GM19467 (cell line): ENCODE measurements at regions not wholly inside any gene's neighbourhood (a gene's known extent, or its start where the extent isn't known, plus 50 kb on each side); places are given as distances from the start of the nearest gene placed in this dataset.
"Not testable (repeated sequence)": the region's sequence is repeated elsewhere in the genome, so short reads cannot be mapped to it uniquely, and the experiment has no call there.

Source experiments
- ATAC-seq: cut with Tn5 transposase; IDR thresholded peaks from one replicate; pipeline ENCODE4 v1.9.1; 2021; ENCODE audit warnings: mild to moderate bottlenecking, moderate library complexity; ENCODE audit not compliant: unreplicated experiment

DNA sequence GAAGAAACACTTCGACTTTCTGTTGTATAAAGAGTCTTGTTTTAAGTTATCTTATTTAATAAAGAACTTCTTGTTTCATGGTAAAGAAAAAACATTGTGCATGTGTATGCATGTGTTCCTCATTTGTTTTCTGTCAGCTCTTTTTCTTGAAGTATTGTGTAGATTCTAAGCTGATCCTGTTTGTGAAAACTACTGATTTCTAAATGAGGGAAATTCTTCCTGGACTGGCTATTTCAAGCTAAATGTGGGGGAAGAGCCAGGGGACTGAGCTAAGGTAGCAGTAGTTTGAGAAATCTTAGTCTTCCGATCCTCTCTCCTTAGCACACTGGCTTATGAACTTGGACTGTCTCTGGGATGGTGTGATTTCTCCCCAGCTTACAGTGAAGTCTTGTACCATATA, 56.4 kb upstream of the RBMS1 start:
- ATAC-seq: no peak

DNA sequence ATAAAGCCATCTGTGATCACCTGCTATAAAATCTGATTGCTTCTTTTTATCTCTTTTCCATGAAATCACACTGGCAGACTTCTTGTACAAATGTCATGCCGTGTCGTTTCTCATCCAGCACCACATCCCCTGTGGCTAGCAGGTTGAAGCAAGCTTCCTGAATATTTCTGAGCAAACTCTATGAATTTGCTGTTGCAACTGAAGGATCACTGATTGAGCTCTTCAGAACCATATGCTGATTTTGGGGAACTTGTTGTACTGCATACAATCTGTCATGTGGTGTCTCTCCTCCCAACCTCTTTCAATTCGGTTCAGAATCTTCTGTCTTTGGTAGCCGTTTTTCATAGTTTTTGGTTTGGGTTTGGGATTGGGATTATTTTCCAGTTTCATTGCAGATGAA, 57.7 kb upstream of the RBMS1 start:
- no peak for ATAC-seq

DNA sequence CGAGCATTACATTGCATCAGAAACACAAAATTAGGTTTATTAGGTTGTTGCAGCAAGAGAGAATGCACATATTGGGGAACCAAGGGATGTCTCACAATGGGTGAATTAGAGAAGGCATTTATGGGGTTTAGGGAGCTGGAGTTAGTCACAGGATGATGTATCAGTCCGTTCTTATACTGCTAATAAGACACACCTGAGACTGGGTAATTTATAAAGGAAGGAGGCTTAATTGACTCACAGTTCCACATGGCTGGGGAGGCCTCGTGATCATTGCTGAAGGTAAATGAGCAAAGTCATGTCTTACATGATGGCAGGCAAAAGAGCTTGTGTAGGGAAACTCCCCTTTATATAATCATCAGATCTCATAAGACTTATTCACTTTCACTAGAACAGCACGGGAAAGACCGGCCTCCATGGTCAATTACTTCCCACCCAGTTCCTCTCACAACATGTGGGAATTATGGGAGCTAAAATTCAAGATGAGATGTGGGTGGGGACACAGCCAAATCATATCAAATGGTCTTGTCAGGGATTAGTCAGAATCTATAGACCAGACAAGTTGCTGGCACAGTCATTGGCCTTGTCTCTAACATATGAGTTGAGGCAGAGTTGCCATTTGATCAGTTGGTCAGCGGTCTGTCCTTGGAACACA, 61.9 kb upstream of the RBMS1 start:
- no peak for ATAC-seq

DNA sequence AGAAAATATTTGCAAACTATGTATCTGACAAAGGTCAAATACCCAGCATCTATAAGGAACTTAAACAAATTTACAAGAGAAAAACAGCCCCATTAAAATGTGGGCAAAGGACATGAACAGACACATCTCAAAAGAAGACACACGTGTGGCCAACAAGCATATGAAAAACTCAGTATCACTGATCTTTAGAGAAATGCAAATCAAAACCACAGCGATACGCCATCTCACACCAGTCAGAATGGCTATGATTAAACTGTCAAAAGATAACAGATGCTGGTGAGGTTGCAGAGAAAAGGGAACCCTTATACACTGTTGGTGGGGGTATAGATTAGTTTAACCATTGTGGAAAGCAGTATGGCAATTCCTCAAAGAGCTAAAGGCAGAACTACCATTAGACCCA, 64.3 kb upstream of the RBMS1 start:
- ATAC-seq: no peak

DNA sequence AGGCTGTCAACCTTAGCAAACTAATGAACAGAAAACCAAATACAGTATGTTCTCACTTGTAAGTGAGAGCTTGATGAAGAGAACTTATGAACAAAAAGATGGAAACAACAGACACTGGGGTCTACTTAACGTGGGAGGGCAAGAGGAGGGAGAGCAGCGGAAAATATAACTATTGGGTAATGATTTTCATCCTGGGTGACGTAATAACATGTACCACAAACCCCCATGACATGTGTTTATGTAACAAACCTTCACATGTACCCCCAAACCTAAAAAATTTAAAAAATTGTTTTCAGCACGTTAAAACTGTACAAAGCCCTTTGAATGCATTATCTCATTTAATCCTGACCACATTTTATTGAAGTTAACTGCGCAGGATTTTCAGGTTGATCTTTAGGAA, 64.9 kb upstream of the RBMS1 start:
- no peak for ATAC-seq

DNA sequence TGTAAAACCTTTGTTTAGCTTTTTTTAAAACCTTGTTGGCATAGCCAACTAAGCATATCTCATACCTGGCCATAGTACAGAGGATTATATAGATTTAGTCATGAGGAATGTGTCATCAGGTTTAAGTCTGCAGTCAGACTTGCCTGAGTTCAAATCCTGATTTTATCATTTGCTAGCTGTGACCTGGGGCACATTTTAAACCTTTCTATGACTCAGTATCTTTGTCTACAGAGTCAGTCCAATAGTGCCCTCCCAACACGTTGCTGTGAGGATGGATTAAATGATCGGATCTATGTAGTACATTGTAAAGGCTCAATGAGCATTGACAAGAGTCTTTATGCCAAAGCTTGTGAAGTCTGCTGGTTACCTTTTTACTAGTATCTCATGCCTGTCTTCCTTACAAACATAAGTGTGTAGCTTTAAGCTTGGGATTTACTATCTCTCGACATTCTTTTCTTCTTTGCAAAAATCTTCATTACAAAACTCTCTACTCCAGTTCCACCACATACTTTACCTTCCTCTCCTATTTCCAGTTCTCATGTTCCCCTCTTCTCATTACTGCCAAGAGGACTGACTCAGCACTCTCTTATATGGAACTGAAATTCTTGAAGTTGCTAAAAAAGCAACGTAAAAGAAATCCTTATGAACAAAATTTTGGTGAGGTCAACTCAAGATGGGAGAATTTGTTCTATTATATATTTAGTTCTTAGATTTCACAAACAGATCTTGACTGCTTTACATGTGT, 68.1 kb upstream of the RBMS1 start:
- no peak for ATAC-seq

DNA sequence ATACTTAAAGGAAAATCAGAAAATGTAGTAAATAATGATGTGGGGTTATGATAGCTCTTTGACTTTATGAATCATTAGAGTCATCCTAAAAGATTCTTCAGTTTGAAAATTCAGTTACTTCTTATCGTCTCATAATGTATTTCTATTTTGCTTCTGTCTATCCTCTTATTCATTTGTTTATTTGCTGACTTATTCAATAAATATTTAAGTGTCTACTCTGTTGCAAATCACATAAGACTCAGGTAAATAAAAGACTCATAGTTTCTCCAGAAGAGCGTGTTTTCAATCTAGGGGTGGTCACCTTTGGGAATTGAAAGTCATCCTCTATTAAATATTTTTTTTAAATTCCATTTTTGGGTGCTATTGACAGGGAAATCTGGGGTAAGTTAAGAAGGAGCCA, 69.1 kb upstream of the RBMS1 start:
- ATAC-seq: no peak

DNA sequence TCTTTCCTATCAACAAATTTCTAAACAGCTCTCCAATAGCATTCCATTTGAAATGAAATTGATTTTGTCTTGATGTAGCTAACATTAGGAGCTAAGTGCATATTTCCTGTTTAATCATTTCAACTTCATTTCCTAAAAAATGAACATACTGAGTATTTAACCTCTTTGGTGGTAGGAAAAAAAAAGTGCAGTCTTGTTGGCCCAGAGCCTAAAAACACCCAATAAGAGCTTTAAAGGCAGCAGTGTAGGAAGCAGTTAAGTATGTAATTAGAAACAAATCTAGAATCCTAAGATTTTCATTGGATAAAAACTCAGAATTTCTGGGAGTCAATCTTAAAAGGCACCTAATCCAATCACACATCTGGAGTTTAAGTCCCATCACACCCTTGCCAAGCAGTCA, 71.0 kb upstream of the RBMS1 start:
- ATAC-seq: no peak

DNA sequence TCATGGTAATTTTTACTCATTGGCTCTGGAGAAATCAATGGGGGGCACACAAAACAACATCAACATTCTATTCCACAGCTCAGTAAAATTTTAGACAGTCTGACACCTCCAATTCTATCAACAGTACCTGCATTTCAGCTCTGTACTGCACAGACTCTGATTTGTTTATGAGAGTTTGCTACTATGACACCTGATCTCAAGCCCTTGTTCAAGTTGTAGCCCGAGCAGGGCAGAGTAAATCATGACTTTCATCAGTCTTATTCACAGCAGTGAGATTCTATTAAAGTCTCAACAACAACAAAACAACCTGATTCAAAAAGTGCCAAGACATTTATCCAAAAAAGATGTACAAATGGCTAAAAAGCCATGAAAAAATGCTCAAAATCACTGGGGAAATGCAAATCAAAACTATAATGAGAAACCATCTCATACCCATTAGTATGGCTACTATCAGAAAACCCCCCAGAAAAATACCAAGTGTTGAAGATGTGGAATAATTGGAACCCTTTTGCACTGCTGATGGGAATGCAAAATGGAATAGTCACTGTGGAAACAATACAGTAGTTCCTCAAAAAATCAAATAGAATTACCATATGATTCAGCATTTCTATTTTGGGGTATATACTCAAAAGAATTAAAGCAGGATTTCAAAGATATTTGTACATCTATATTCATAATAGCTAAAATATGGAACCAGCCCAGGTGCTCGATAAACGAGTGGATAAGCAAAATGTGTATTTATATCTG, 71.7 kb upstream of the RBMS1 start:
- no peak for ATAC-seq

DNA sequence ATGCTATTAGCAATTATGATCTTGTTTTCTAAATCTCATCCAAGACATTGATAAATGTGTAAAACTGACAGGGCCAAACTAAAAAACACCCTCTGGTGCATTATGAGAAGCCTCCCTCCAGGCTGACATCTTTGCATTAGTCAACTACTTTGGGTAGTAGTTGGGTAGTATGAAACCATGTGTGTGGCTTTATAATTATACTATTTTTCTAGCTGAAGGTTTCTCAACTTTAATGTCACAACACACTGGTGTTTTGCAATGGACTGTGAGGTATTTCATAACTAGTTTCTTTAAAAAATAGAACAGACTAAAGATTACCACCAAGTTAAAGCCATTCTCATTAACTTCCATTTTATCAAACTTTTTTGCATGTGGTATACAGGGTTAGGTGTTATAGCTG, 73.1 kb upstream of the RBMS1 start:
- ATAC-seq: no peak

DNA sequence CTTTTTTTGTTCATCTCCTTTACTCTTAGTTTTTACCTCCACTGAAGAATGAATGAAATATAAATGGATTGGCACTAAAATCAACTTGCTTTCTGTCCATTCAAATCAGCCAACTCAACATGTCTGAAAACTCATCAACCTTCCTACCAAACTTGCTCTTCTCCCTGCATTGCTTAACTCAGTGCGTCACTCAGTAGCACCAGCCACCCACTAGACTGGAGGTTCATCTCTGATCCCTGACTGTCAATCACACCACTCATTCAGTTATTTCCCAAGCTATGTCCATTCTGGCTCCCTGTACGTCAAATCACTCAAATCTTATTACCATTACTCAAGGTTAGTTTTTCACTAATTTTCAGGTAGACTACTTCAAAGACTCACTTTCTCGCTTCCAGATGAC, 75.2 kb upstream of the RBMS1 start:
- no peak for ATAC-seq

DNA sequence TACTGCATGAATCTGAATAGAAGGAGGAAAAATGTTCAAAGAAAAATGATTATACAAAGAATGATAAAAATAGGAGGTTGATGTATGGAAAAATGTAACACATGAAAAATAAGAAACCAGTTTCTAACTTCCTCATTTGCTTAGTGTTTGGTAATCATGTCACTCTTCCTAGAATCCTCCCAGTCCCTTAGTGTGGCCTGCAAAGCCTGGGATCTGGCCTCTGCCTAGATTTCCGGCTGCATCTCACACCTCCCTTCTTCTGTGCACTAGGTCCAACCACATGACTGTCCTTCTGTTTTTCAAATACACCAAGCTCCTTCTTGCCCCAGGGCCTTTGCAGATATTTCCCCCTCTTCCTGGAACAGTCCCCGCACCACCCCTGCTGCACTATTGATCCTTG, 76.8 kb upstream of the RBMS1 start:
- no peak for ATAC-seq

DNA sequence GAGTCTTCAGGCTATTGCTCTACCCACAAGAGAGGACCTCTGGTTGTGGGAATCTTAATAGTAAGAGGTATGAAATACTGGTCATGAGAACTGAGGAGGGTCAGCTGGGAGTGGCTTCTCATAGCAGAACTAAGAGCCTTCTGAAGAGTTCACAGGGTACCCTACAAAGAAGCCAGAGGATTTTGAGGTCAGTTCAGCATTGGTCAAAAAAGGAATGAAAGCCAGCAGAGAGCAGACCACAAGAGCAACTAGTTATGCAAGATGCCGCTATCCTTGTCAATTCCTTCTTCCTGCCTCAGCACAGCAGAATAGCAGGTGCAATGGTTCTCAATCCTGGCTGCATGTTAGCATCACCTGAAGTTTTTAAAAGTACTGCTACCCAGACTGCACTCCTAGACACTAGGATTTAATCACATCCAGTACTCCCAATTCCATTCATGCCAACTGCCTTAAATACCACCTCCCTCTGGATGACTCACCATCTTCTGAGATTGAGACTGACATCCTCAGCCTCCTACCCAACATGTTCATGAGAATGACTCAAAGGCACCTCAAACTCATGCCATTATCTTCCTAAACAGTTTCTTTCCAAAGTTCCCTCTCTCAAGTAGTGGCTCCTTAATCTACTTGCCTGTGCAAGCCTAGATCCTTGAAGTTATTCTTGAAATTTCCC, 81.0 kb upstream of the RBMS1 start:
- no peak for ATAC-seq

DNA sequence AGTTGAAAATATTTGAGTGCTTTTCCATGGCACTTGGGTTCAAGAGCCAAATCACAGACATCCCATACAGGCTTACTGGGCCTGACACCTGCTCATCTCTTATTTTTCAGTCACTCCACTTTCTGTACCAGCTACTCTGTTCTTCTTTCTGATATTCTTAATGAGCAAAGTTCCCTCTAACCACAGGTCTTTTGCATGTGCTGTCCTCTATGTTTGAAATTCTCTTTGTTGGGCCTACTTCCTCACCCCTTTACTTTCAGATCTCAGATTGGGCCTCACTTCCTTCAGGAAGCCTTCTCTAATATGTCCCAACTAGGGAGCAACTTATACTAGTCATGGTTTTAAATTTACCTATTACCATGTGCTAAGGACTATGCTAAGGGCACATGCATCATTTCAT, 81.8 kb upstream of the RBMS1 start:
- peak; percentile 59 for ATAC-seq

DNA sequence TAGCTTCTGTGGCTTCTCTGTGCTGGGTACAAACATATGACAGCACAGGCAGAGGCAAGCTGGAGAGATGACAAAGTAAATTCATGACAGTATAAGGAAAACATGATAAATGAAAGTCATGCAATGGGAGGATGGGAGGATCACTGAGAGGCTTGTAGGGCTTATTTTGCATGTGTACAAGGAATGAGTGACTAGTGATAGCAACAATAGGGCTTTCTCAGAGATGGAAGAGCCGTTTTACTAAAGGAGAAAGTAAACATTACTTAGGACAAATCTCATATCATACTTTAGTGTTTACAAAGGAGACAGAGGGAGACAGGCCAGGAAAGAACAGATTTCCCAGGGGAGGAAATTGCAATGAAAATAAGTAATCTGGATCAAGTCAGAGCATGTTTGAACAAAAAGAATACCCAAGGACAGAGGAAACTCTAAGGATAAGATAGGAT, 82.5 kb upstream of the RBMS1 start:
- ATAC-seq: no peak

DNA sequence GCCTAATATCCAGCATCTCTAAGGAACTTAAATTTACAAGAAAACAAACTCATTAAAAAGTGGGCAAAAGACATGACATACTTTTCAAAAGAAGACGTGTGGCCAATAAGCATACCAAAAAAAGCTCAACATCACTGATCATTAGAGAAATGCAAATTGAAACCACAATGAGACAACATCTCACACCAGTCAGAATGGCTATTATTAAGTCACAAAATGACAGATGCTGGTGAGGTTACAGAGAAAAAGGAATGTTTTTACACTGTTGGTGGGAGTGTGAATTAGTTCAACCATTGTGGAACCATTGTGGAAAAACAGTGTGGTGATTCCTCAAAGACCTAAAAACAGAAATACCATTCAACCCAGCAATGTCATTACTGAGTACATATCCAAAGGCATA, 83.5 kb upstream of the RBMS1 start:
- not testable (repeated sequence) for ATAC-seq

DNA sequence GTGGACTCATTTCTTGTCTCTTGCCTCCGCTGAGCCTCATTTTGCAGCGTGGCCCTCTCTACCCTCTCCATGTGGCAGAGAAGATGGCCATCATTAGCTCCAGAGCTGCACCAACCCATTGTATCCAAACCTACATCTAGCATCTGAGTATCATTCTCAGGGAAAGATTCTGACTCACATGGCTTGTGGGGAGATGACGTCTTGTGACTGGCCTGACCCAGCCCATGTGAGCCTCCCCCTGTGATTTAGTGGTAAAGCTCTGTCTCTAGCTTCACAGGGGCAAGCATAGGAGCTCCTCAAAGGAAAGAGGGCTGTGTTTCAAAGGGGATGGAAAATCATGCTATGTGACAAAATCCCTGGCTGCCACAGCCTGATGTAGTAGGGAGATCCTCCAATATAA, 87.4 kb upstream of the RBMS1 start:
- no peak for ATAC-seq

DNA sequence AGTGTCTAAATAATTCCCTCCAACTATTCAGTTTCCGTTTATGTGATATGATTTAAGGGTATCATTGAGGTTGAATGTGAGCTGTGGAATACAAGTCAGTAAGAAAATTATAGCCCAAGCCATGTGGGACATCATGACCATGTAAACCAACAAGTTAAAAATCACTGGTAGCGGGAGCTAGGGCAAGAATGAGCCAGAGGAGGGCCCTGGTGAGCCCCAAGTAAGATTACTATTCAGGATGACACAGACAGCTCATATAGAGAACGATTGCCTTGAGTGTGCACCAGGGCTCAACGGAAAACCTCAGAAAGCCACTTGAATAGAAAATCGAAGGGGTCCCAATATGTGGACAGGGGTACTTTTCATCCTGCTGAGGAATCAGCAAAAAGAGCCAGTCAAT, 87.8 kb upstream of the RBMS1 start:
- no peak for ATAC-seq

DNA sequence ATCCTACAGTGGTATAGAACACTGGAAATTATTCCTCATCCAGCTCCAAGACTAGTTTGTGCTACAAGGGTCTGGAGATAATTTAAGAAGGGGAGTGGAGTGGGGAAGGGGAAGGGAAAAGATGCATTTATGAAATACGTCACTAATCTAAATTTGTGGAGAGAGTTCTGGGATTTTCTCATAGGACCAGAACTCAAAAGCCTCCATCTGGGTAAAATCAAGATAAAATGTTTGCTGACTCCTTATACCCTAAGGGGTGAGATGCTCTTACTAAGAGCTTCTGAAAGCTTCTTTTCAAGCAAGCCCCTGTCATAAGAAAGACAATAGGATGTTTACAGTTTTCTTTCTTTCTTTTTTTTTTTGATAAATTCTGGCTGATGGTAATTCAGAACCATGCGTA, 88.5 kb upstream of the RBMS1 start:
- ATAC-seq: no peak

DNA sequence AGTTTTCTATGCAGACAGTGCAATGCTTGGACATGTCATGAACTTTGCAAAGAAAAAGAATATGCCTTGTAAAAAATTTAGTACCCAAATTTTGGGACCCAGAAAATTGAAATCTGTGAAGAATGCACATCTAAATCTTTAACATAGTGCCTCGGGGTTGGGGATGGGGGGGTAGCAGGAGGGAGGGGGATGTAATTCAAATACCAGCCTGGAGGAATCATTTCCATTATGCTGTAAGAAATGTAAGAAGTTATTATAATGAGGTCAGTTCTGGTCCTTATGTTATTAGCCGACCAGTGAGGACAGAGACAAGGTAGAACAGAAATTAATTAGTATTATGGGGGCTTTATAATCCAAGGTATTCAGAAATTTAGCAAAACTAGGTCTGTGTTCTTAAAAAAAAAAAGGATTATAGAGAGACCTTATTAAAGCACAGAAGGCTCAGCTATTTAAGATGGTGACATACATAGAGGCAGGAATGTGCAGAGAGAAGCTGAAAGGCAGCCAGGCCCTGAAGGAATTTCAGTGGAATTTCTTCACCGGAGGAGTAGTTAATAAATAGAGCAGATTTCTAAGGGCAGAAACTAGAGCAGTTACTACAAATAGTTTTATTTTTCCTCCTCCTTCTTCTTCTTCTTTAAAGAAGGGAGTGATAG, 89.0 kb upstream of the RBMS1 start:
- no peak for ATAC-seq

DNA sequence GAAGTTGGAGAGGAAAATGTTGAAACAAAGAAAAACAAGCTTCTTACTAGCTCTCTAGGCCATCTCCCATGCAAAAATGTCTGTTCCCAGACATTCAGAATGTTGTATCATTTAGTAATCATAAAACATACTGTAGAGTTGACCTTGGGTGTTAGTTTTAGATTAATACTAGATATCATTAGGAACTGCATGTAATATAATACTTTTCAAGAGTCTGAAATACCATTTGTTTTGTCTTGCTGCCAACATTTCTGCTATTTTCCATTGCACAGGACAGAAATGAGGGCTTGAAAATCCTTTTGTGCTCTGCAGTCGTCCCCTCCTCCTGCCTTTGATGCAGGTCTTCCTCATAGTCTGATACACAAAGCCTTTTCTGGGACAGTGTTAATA, 89.5 kb upstream of the RBMS1 start:
- no peak for ATAC-seq
